Fibroblast of pulmonary artery (primary cell): ENCODE measurements at regions not wholly inside any gene's neighbourhood (a gene's known extent, or its start where the extent isn't known, plus 50 kb on each side); places are given as distances from the start of the nearest gene placed in this dataset.

ENCODE experiments used
- DNase-seq: peaks from one replicate; pipeline ENCODE4 v3.0.0-alpha.2; 2010; ENCODE audit warnings: low read depth
- H3K4me3 ChIP-seq: replicated peaks from 2 replicates; pipeline ENCODE4 v1.5.1; 2011; ENCODE audit warnings: low read depth, mild to moderate bottlenecking, control low read depth, low read length, moderate library complexity
- CTCF ChIP-seq: IDR thresholded peaks from 2 replicates; pipeline ENCODE4 v1.5.1; 2011; ENCODE audit warnings: mild to moderate bottlenecking, control low read depth, low read length, inconsistent platforms; ENCODE audit errors: missing control alignments

GRCh38 chr18:51370996-51371395 lies 173.5 kb upstream of the MEX3C start:
- no peak for TF ChIP-seq CTCF
- no peak overlapping the region for H3K4me3 ChIP-seq
- no peak for DNase-seq

- no peak for TF ChIP-seq CTCF
- no peak for DNase-seq
- no peak overlapping the region for H3K4me3 ChIP-seq
Measured at GRCh38 chr18:51371929-51372328, 174.4 kb upstream of the MEX3C start.

GRCh38 chr18:51382081-51382480 lies 184.6 kb upstream of the MEX3C start:
- no peak for DNase-seq
- no peak overlapping the region for H3K4me3 ChIP-seq

GRCh38 chr18:51383116-51383515 lies 185.6 kb upstream of the MEX3C start:
- TF ChIP-seq CTCF = no peak
- H3K4me3 ChIP-seq = no peak overlapping the region
- DNase-seq = no peak

More at GRCh38 chr18:51382081-51382480, 184.6 kb upstream of the MEX3C start:
- TF ChIP-seq CTCF = no peak

GRCh38 chr18:51383711-51384110 lies 186.2 kb upstream of the MEX3C start:
- no peak for TF ChIP-seq CTCF
- no peak for DNase-seq
- H3K4me3 ChIP-seq = no peak overlapping the region

GRCh38 chr18:51385270-51385669 lies 187.8 kb upstream of the MEX3C start:
- TF ChIP-seq CTCF = no peak
- no peak overlapping the region for H3K4me3 ChIP-seq
- DNase-seq = no peak

DNA sequence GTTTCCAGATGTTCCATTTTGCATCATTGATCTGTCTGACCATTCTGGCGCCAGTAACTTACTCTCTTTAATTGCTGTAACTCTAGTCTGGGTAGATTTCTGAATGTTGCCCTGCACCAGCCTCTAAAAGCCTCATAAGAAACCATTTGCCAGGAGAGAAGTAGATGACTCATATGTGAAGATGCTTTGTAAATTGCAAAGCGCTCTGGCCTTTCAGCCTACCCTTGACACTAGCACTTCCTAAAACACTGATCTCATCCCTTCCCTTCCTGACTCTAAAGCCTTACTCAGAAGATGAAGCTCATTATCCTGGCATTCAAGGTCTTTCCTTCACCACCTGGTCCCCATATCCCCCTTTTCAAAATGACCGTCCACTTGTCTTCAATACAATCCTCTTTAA lies 193.2 kb upstream of the MEX3C start:
- TF ChIP-seq CTCF = no peak
- peak; percentile 32 for DNase-seq
- no peak overlapping the region for H3K4me3 ChIP-seq
